HG03196 (cell line): ENCODE measurements at regions not wholly inside any gene's neighbourhood (a gene's known extent, or its start where the extent isn't known, plus 50 kb on each side); places are given as distances from the start of the nearest gene placed in this dataset.

Source experiments
- ATAC-seq: cut with Tn5 transposase; IDR thresholded peaks from one replicate; pipeline ENCODE4 v1.9.1; 2021; ENCODE audit not compliant: unreplicated experiment

GRCh38 chr2:15763822-15764682 is 172.4 kb downstream of the DDX1 start:
- no peak for ATAC-seq

DNA sequence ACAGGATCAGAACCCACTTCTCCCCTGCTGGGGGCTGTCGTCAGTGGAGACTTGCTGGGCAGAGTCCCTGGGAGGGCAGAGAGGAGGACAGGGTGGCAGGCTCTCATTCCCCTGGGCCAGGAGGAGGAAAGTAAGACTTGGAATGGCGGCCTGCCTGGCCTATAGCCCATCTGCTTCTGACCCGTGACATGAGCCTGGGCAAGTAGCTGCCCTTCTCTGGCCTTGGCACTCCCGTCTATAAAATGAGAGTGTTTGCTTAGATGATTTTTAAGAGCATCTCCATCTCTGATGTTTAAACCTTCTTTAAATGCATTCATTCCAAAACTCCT is 173.0 kb downstream of the DDX1 start:
- ATAC-seq, result no peak

GRCh38 chr2:15765211-15765610 is 173.5 kb downstream of the DDX1 start:
- ATAC-seq, result no peak

- ATAC-seq, result no peak
These were observed 174.1 kb downstream of the DDX1 start for GRCh38 chr2:15765686-15766302.

DNA sequence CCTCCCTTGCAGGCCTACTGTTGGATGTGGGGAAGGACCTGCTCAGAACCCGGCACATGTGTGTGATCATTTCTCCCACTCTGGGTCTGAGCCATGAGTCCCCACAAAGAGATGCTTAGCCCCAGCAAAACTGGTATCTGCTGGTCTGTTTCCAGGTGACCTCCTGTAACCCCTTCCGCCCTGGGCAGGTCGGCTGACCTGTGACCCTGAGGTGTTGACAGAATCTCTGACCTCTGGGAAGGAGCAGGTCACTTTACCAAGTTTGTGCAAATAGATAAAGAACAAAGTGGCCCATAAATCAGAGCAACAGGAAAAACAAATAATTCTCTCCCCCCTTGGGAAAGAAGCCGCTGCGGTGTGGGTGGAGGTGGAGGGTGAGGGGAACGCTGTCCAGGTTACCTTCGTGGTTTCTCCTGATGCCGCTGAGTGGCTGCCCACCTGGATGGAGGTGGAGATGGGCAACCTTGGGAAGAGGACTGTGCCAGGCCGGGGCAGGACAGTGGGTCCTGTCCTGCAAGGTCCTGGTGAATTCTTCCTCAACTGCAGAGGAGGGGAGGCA is 174.0 kb upstream of the MYCN start:
- no peak for ATAC-seq

GRCh38 chr2:15766911-15767597 is 173.3 kb upstream of the MYCN start:
- no peak for ATAC-seq

- ATAC-seq, result no peak
These were observed 172.7 kb upstream of the MYCN start for GRCh38 chr2:15767679-15768078.

DNA sequence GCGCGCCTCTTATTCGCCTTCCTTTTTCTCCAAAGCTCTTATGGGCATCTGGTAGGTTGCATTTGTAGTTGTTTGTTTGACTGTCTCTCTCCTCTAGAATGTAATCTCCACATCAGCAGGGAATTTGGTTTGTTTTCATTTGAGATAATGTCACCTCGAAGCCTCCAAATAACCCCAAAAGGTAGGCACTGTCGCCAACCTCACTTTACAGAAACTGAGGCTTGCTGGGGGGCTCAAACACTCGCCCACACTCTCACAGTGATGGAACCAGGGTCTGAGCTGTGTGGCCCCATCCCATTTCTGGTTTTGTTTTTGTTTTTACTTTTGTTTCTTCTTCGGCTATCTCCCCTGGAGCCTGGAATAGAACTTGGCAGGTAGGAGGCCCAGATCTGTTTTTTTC is 172.2 kb upstream of the MYCN start:
- ATAC-seq, result no peak

DNA sequence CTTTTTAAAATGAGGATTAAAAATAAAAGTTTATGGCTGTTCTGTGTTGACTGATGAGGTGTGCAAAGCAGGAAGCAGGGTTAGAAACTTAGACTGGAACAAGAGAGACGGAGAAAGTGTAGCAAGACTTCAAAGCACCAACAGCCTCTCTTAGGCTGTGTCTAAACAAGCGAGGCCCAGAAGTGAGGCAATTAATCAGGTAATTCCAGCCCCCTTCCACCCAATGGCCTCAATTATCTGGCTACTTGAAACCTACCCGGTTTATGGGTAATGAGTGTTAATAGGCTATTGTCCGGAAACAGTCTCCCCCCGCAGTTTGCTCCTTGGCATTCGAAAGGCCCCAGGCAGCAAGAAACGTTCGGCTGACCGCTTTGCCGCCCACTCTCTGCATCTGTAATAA is 171.7 kb upstream of the MYCN start:
- ATAC-seq, result no peak

DNA sequence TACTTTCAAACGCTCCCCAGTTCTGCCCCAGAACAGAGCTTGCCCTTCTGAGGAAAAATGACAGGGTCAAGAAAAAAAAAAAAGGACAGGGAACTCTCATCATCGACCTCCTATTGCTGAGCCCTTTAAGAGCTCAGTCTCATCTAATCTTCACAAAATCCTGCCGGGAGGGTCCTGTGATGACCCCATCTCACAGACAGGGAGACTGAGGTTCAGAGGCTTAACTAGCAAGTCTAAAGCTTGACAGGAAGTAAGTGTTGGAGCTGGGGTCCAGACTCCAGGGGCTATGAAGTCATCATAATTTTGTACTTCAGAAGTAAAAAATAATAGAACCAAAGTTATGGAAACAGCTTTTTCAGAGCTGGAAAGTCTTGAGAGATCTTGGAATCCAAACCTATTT is 171.1 kb upstream of the MYCN start:
- ATAC-seq, result no peak

DNA sequence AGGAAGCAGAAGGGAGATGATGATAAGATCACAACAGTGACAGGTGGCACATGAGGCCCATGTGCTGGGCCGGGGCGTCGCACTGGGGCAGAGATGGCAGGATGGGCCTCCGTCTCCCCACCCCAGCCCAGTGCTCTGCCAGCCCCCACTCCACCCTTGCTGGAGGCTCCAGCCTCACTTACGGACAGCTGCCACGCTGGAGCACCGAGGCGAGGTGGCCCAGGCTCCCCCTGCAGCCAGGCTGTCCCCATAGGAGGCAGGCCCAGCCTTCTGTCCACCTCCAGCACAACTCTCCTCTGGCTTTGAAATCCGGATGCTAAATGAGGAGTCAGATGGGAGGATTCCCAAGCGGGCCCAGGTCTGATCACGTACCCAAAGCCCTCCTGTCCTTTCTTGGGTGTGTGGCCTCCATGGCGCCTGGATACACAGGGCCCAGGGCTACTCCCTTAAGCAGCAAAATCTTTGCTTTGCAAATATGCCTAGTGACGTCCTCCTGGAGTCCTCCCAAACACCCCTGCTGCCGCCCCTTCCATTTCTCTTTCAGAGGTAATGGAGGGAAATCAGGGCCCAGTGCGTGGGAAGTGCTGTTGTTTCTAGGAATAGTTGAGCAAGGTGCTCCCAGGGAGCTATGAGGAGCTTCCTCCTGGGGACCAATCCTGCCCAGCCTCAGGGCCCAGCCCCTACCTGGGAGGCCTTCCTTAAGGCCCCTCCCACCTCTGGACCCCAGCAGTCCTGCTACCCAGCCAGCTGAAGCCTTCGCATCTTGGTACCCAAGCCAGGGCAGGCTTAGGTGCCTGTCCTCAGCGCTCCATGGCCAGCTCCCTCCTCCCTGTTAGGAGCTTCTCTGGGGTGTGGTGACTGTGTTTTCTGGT is 170.4 kb upstream of the MYCN start:
- ATAC-seq, result no peak

GRCh38 chr2:15770606-15771005 is 169.7 kb upstream of the MYCN start:
- ATAC-seq, result no peak

DNA sequence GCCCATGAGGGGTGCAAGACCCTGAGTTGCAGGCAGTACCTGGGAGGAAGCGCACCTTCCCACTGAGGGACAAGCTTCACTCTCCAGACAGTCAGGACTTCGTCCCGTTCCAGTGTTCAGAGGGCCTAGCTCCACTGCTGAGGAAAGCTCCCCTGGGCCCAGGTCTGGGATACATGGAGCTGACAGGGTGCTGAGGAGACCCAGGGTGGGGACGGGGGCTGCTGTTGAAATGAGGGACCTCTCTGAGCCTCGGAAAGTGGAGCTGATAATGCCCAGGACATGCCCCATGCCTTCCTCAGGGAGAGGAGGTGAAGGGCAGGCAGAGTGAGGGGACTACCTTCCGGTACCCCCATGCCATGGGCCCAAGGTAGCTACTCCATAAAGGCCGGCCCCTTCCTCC is 169.2 kb upstream of the MYCN start:
- ATAC-seq, result no peak

- ATAC-seq, result no peak
These were observed 168.2 kb upstream of the MYCN start for GRCh38 chr2:15772086-15772595.

DNA sequence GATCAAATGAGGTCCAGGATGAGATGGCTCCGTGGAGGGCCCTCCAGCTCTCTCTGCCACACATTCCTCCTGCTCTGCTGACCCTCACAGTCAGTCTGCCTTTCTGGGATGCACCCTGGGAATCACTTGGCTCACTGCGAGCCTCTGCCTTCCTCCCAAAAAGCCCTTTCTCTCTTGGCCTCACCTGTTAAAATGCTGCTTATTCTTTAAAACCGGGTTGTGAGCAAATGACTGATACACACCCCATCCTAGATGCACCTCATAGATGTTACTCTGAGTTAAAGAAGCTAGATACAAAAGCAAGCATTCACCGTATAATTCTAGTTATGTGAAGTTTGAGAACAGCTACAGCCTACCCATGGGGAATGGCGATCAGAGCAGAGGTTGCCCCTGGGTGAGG is 167.7 kb upstream of the MYCN start:
- ATAC-seq, result no peak

- no peak for ATAC-seq
These were observed 167.1 kb upstream of the MYCN start for GRCh38 chr2:15773204-15773603.

- ATAC-seq, result no peak
These were observed 166.5 kb upstream of the MYCN start for GRCh38 chr2:15773846-15774245.

DNA sequence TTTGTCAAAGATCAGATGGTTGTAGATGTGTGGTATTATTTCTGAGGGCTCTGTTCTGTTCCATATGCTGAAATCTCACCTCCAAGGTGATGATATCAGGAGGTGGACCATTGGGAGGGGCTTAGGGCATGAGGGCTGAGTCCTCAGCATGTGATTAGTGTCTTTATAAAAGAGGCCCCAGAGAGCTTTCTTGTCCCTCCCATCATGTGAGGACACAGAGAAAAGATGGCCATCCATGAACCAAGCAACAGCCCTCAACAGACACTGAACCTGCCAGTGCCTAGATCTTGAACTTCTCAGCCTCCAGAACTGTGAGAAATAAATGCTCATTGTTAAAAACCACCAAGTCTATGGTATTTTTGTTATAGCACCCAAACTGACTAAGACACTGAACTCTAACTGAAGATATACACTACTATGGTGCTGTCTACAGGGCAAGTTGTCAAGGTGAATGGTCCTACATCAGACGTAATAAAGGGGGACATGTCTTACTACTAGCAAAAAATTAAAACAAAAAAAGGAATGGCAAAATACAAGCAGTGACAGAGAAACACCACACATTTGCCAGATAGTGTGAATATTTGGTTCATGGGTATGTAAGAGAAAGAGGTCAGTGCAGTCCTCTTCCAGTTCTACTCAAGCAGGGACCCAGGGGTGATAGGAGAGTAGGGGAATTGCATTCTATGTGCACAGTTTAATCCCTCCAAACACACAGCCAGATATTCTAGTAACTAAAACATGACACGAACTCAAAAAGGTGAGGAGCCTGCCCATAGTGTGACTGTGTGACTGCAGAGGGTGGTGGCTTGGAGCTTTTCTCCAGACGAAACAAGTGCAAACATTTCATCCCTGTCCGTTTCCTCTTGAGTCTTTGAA is 164.4 kb upstream of the MYCN start:
- ATAC-seq, result no peak

DNA sequence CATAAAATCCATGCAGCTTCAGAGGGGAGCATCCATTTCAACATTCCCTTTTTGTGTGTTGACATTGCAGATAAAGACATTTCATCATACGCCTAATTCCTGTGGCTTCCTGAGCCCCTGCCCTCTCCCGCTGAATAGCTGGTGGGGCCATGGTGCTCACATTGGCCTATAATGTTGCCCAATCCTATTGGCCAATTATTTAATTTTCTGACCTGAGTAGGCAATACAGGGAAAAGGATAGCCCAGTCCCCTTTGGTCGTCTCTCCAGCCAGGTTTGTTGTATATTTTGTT is 163.8 kb upstream of the MYCN start:
- ATAC-seq, result no peak
